Right atrium auricular region (tissue), 2 donors: ENCODE measurements at regions not wholly inside any gene's neighbourhood (a gene's known extent, or its start where the extent isn't known, plus 50 kb on each side); places are given as distances from the start of the nearest gene placed in this dataset.

Experiments used
- DNase-seq: peaks from one replicate; pipeline ENCODE4 v3.0.0-alpha.2; 2019; ENCODE audit warnings: low spot score
- H3K27ac ChIP-seq, 2 donors: fragments of 200-600 bp; sonication (generic); 1 replicate in 1 of 2; 2 replicates in 1 of 2; pipeline ENCODE4 v1.5.1; 2016 to 2019
- H3K27me3 ChIP-seq, 2 donors: fragments of 200-600 bp; sonication (generic); one replicate each; pipeline versions ENCODE4 v1.5.1 to v1.6.0; 2017 to 2019
- H3K36me3 ChIP-seq: fragments of 200-600 bp; sonication (generic); one replicate; pipeline ENCODE4 v1.5.1; 2016
- H3K4me1 ChIP-seq, 2 donors: fragments of 200-600 bp; sonication (generic); one replicate each; pipeline versions ENCODE4 v1.5.1 to v1.6.0; 2017 to 2019
- H3K4me3 ChIP-seq, 2 donors: fragments of 200-600 bp; sonication (generic); 1 replicate in 1 of 2; 2 replicates in 1 of 2; pipeline ENCODE4 v1.5.1; 2017 to 2019; ENCODE audit warnings: mild to moderate bottlenecking in 1 of 2, moderate library complexity in 1 of 2
- H3K9me3 ChIP-seq, 2 donors: fragments of 200-600 bp; sonication (generic); one replicate each; pipeline ENCODE4 v1.5.1; 2019
- CTCF ChIP-seq, 2 donors: fragments of 200-600 bp; sonication (generic); IDR thresholded peaks; one replicate each; pipeline ENCODE4 v1.5.1; 2019; ENCODE audit warnings: antibody characterized with exemption in 2 of 2

GRCh38 chr3:104796556-104796955, 570.2 kb upstream of the ALCAM start:
- Histone ChIP-seq H3K27me3 (no peaks in the 10 kb centered on the region), H3K4me1 (no peaks in the 10 kb centered on the region), H3K4me3 (no peak overlapping the region), H3K36me3 (no peaks in the 10 kb centered on the region), H3K27ac (no peak overlapping the region), H3K9me3 (no peaks in the 10 kb centered on the region)
- TF ChIP-seq CTCF (IDR thresholded peaks at IDR 0.05) = no peak
- no peak for DNase-seq

GRCh38 chr3:104805042-104805441, 561.7 kb upstream of the ALCAM start:
- H3K9me3 ChIP-seq = no peaks in the 10 kb centered on the region
- no peak for TF ChIP-seq CTCF (IDR thresholded peaks at IDR 0.05)
- H3K4me3 ChIP-seq = no peak overlapping the region
- no peak for DNase-seq
- no peaks in the 10 kb centered on the region for H3K4me1 ChIP-seq
- H3K27me3 ChIP-seq = no peaks in the 10 kb centered on the region
- H3K36me3 ChIP-seq = no peaks in the 10 kb centered on the region
- no peak overlapping the region for H3K27ac ChIP-seq

- no peak for DNase-seq
- no peaks in the 10 kb centered on the region for H3K4me1 ChIP-seq
- no peaks in the 10 kb centered on the region for H3K36me3 ChIP-seq
- no peak overlapping the region for H3K27ac ChIP-seq
- H3K4me3 ChIP-seq = no peak overlapping the region
- no peaks in the 10 kb centered on the region for H3K27me3 ChIP-seq
- no peak for TF ChIP-seq CTCF (IDR thresholded peaks at IDR 0.05)
- H3K9me3 ChIP-seq = no peaks in the 10 kb centered on the region
Measured at GRCh38 chr3:104805508-104805907, 561.2 kb upstream of the ALCAM start.

GRCh38 chr3:104810896-104811295, 555.8 kb upstream of the ALCAM start:
- H3K4me1 ChIP-seq = no peaks in the 10 kb centered on the region
- no peaks in the 10 kb centered on the region for H3K36me3 ChIP-seq
- no peaks in the 10 kb centered on the region for H3K9me3 ChIP-seq
- no peak for TF ChIP-seq CTCF (IDR thresholded peaks at IDR 0.05)
- no peaks in the 10 kb centered on the region for H3K27me3 ChIP-seq
- H3K27ac ChIP-seq = no peak overlapping the region
- no peak for DNase-seq
- H3K4me3 ChIP-seq = no peak overlapping the region

- peaks cover 0 to 9% of the 10 kb centered on the region in 2 donors for H3K9me3 ChIP-seq
- no peak for DNase-seq
- H3K36me3 ChIP-seq = no peaks in the 10 kb centered on the region
- no peaks in the 10 kb centered on the region for H3K4me1 ChIP-seq
- no peaks in the 10 kb centered on the region for H3K27me3 ChIP-seq
- no peak overlapping the region for H3K27ac ChIP-seq
- H3K4me3 ChIP-seq = no peak overlapping the region
- TF ChIP-seq CTCF (IDR thresholded peaks at IDR 0.05) = no peak
Measured at GRCh38 chr3:104816008-104816407, 550.7 kb upstream of the ALCAM start.

GRCh38 chr3:104816716-104817115, 550.0 kb upstream of the ALCAM start:
- peaks cover 0 to 17% of the 10 kb centered on the region in 2 donors for H3K9me3 ChIP-seq
- DNase-seq = no peak
- TF ChIP-seq CTCF (IDR thresholded peaks at IDR 0.05) = no peak
- H3K36me3 ChIP-seq = no peaks in the 10 kb centered on the region
- no peaks in the 10 kb centered on the region for H3K4me1 ChIP-seq
- H3K4me3 ChIP-seq = no peak overlapping the region
- H3K27ac ChIP-seq = no peak overlapping the region
- H3K27me3 ChIP-seq = no peaks in the 10 kb centered on the region
